HG03045 (cell line): ENCODE measurements at regions not wholly inside any gene's neighbourhood (a gene's known extent, or its start where the extent isn't known, plus 50 kb on each side); places are given as distances from the start of the nearest gene placed in this dataset.
"Not testable (repeated sequence)": the region's sequence is repeated elsewhere in the genome, so short reads cannot be mapped to it uniquely, and the experiment has no call there.

Source experiments
- ATAC-seq: cut with Tn5 transposase; IDR thresholded peaks from one replicate; pipeline ENCODE4 v1.9.1; 2021; ENCODE audit warnings: mild to moderate bottlenecking, moderate library complexity; ENCODE audit not compliant: unreplicated experiment

GRCh38 chr2:52112141-52112540, 1080.2 kb upstream of the NRXN1 start:
- no peak for ATAC-seq

GRCh38 chr2:52107124-52107523, 1075.2 kb upstream of the NRXN1 start:
- ATAC-seq: no peak

- ATAC-seq: no peak
Measured at GRCh38 chr2:52097071-52097470, 1065.1 kb upstream of the NRXN1 start.

GRCh38 chr2:52084759-52085158, 1052.8 kb upstream of the NRXN1 start:
- no peak for ATAC-seq

GRCh38 chr2:52083214-52083613, 1051.3 kb upstream of the NRXN1 start:
- no peak for ATAC-seq

- ATAC-seq: no peak
Measured at GRCh38 chr2:52082646-52083045, 1050.7 kb upstream of the NRXN1 start.

GRCh38 chr2:52079602-52080001, 1047.7 kb upstream of the NRXN1 start:
- no peak for ATAC-seq

GRCh38 chr2:52077159-52077558, 1045.2 kb upstream of the NRXN1 start:
- ATAC-seq: no peak

GRCh38 chr2:52074130-52074719, 1042.3 kb upstream of the NRXN1 start:
- ATAC-seq: no peak

GRCh38 chr2:52072949-52073348, 1041.0 kb upstream of the NRXN1 start:
- no peak for ATAC-seq

GRCh38 chr2:52070665-52071064, 1038.7 kb upstream of the NRXN1 start:
- ATAC-seq: no peak

GRCh38 chr2:52064234-52064633, 1032.3 kb upstream of the NRXN1 start:
- no peak for ATAC-seq

GRCh38 chr2:52054824-52055223, 1022.9 kb upstream of the NRXN1 start:
- ATAC-seq: no peak

- ATAC-seq: no peak
Measured at GRCh38 chr2:52036853-52037252, 1004.9 kb upstream of the NRXN1 start.

GRCh38 chr2:52036024-52036423, 1004.1 kb upstream of the NRXN1 start:
- ATAC-seq: no peak

- ATAC-seq: no peak
Measured at GRCh38 chr2:52035391-52035790, 1003.5 kb upstream of the NRXN1 start.

GRCh38 chr2:52034706-52035105, 1002.8 kb upstream of the NRXN1 start:
- ATAC-seq: no peak

- no peak for ATAC-seq
Measured at GRCh38 chr2:52022006-52022405, 990.1 kb upstream of the NRXN1 start.

GRCh38 chr2:52017646-52018235, 985.8 kb upstream of the NRXN1 start:
- ATAC-seq: no peak

GRCh38 chr2:52006821-52007366, 975.0 kb upstream of the NRXN1 start:
- ATAC-seq: not testable (repeated sequence)

GRCh38 chr2:52000151-52000855, 968.4 kb upstream of the NRXN1 start:
- no peak for ATAC-seq

GRCh38 chr2:51998890-51999289, 967.0 kb upstream of the NRXN1 start:
- ATAC-seq: no peak
